ENCODE measurements at regions not wholly inside any gene's neighbourhood (a gene's known extent, or its start where the extent isn't known, plus 50 kb on each side); places are given as distances from the start of the nearest gene placed in this dataset.

DNA sequence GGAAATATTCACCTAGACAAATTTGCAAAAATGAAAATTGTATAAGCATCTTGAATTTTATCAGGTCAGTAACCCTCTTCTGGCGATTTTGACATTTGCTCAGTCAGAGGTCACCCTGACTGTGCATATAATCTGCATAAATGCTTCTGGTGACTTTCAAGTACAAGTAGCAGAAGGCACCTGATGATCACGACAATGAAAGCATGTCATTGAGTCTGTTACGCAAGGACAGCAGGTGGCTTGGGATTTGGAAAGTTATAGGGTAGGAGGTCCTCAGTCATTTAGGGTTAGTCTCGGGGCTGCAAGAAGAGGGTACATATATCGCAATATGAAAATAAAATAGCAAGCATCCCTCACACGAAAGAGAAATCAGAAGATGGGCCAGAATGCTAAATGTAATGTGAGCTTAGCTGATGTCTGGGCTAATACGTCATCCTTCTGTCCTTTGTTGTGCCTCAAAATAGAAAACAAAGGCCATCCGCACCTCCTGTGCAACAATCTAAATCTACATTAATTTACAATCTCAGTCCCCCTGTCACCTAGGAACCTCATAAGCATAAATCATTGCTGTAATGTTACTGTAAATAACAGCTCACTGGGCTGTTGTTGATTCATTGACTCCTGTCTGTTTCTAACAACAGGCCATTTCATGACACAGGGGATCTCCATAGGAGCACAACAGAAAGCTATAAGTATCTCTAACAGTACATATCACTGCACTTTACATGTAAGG lies 155.2 kb upstream of the RSPO3 start:
- TF ChIP-seq, protein P1, sequence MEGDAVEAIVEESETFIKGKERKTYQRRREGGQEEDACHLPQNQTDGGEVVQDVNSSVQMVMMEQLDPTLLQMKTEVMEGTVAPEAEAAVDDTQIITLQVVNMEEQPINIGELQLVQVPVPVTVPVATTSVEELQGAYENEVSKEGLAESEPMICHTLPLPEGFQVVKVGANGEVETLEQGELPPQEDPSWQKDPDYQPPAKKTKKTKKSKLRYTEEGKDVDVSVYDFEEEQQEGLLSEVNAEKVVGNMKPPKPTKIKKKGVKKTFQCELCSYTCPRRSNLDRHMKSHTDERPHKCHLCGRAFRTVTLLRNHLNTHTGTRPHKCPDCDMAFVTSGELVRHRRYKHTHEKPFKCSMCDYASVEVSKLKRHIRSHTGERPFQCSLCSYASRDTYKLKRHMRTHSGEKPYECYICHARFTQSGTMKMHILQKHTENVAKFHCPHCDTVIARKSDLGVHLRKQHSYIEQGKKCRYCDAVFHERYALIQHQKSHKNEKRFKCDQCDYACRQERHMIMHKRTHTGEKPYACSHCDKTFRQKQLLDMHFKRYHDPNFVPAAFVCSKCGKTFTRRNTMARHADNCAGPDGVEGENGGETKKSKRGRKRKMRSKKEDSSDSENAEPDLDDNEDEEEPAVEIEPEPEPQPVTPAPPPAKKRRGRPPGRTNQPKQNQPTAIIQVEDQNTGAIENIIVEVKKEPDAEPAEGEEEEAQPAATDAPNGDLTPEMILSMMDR (IDR thresholded peaks at IDR 0.05) = no peak
- TF ChIP-seq POLR2A (IDR thresholded peaks at IDR 0.05) = no peak
